Loucy (cell line): ENCODE measurements at regions not wholly inside any gene's neighbourhood (a gene's known extent, or its start where the extent isn't known, plus 50 kb on each side); places are given as distances from the start of the nearest gene placed in this dataset.

Experiments used
- H2AFZ ChIP-seq: fragments of 200-600 bp; sonication (generic); 2 replicates; pipeline ENCODE4 v1.6.0; 2016; ENCODE audit warnings: antibody characterized with exemption, mild to moderate bottlenecking, low read length, moderate library complexity
- H3F3A ChIP-seq: fragments of 200-600 bp; 2 replicates; pipeline ENCODE4 v1.6.0; 2016; ENCODE audit warnings: antibody characterized with exemption, low read depth, mild to moderate bottlenecking
- H3K27me3 ChIP-seq: fragments of 200-600 bp; sonication (generic); 2 replicates; pipeline ENCODE4 v1.6.1; 2014; ENCODE audit warnings: low read length, mild to moderate bottlenecking; ENCODE audit not compliant: insufficient read depth, poor library complexity, severe bottlenecking
- H3K36me3 ChIP-seq: fragments of 200-600 bp; sonication (generic); 2 replicates; pipeline ENCODE4 v1.6.1; 2016; ENCODE audit warnings: low read length; ENCODE audit not compliant: insufficient read depth
- H3K4me1 ChIP-seq: fragments of 200-600 bp; sonication (generic); 2 replicates; pipeline ENCODE4 v1.5.1; 2014; ENCODE audit warnings: low read length, mild to moderate bottlenecking; ENCODE audit not compliant: insufficient read depth, poor library complexity, severe bottlenecking
- H3K4me2 ChIP-seq: fragments of 200-600 bp; sonication (generic); 2 replicates; pipeline ENCODE4 v1.6.0; 2014; ENCODE audit warnings: antibody characterized with exemption, low read length, low read depth, mild to moderate bottlenecking; ENCODE audit not compliant: poor library complexity, severe bottlenecking
- H3K4me3 ChIP-seq: fragments of 200-600 bp; sonication (generic); 2 replicates; pipeline ENCODE4 v1.5.1; 2014; ENCODE audit warnings: low read length, mild to moderate bottlenecking, mixed read lengths; ENCODE audit not compliant: poor library complexity, severe bottlenecking
- H3K79me2 ChIP-seq: fragments of 200-600 bp; sonication (generic); 2 replicates; pipeline ENCODE4 v1.6.1; 2014; ENCODE audit warnings: low read length; ENCODE audit not compliant: insufficient read depth
- H3K9ac ChIP-seq: fragments of 200-600 bp; sonication (generic); 2 replicates; pipeline ENCODE4 v1.6.0; 2014; ENCODE audit warnings: mild to moderate bottlenecking, low read depth, low read length, moderate library complexity; ENCODE audit not compliant: poor library complexity, severe bottlenecking
- H3K9me2 ChIP-seq: fragments of 200-600 bp; sonication (generic); replicated peaks from 2 replicates; pipeline ENCODE4 v1.6.1; 2016; ENCODE audit warnings: low read depth, low read length, mixed read lengths
- H3K9me3 ChIP-seq: fragments of 200-600 bp; sonication (generic); 2 replicates; pipeline ENCODE4 v1.6.1; 2014; ENCODE audit warnings: mild to moderate bottlenecking, antibody characterized with exemption, low read length, low read depth; ENCODE audit not compliant: insufficient read depth
- H4K20me1 ChIP-seq: fragments of 200-600 bp; sonication (generic); 2 replicates; pipeline ENCODE4 v1.6.0; 2014; ENCODE audit warnings: antibody characterized with exemption, low read length, mild to moderate bottlenecking; ENCODE audit not compliant: insufficient read depth, poor library complexity, severe bottlenecking
- EZH2phosphoT487 ChIP-seq: fragments of 200-600 bp; IDR thresholded peaks from 2 replicates; pipeline ENCODE4 v1.6.1; 2018; ENCODE audit warnings: antibody characterized with exemption, mild to moderate bottlenecking, moderate library complexity, borderline replicate concordance
- TF ChIP-seq, protein P1 (sequence below): fragments of 200-600 bp; sonication (generic); conservative IDR thresholded peaks from 2 replicates; pipeline ENCODE4 v1.5.1; 2014; ENCODE audit warnings: mild to moderate bottlenecking, antibody characterized with exemption, low read length

DNA sequence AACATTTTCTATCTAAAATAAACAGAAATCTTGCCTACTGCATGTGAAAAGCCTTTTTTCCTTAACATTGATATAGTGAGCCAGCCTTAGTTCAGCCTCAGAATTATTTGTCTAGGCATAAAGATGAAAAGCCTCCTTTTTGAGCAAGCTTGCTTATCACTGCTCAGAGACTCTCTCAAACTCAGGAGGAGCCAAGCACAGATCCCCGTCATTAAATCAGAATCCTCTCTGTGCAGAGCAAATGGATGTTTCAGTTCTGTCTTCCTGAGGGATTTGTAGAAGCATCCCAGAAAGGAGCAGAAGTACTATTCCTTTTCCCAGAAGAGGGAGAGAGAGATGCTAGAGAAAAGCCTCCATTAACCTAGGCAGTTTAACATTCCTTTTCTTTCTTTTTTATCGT is 186.9 kb upstream of the LNX1 start:
- Histone ChIP-seq H3K27me3 (no peaks in the 10 kb centered on the region), H2AFZ (no peak overlapping the region), H3K36me3 (no peaks in the 10 kb centered on the region), H3K79me2 (no peaks in the 10 kb centered on the region), H3K4me2 (no peak overlapping the region), H3K4me1 (no peaks in the 10 kb centered on the region), H3K4me3 (no peak overlapping the region), H4K20me1 (no peaks in the 10 kb centered on the region), H3F3A (no peaks in the 10 kb centered on the region), H3K9me2 (no peaks in the 10 kb centered on the region), H3K9ac (no peak overlapping the region), H3K9me3 (no peaks in the 10 kb centered on the region)
- TF ChIP-seq, protein P1, sequence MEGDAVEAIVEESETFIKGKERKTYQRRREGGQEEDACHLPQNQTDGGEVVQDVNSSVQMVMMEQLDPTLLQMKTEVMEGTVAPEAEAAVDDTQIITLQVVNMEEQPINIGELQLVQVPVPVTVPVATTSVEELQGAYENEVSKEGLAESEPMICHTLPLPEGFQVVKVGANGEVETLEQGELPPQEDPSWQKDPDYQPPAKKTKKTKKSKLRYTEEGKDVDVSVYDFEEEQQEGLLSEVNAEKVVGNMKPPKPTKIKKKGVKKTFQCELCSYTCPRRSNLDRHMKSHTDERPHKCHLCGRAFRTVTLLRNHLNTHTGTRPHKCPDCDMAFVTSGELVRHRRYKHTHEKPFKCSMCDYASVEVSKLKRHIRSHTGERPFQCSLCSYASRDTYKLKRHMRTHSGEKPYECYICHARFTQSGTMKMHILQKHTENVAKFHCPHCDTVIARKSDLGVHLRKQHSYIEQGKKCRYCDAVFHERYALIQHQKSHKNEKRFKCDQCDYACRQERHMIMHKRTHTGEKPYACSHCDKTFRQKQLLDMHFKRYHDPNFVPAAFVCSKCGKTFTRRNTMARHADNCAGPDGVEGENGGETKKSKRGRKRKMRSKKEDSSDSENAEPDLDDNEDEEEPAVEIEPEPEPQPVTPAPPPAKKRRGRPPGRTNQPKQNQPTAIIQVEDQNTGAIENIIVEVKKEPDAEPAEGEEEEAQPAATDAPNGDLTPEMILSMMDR = no peak
- TF ChIP-seq EZH2phosphoT487 = no peak

DNA sequence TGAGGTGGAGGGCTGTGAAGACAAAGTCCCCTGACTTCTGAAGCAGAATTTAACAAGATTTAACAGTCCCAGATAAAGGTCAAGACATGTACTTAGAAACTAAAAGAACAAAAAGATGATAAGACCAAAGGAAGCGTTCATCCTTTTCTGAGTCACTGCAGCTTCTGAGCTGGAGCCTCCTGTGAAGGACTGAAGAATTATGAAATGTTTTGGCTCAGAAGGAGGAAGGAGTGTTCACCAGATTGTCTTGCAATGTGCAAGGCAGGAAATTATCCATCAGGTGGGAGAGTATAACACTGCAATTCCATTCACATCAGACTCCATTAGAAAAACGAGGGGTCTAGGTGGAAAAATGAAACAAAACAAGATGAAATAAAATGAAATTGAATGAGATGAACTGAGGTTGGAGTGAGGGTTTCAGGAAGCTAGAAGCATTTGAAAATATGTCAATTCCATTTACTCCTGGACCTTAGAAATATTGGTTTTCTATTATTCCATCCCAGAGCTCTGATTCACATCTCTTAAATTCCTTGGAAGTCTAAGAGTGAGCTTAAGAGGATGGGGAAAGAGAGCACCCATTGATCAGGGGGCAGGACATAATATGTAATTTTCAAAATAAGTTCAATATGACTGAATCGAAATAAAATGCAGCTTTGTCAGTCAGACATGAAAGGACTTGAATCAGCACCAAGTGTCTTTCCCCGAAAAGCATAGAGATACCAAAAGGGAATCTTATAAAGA is 186.1 kb upstream of the LNX1 start:
- Histone ChIP-seq H3F3A (no peaks in the 10 kb centered on the region), H2AFZ (no peak overlapping the region)

DNA sequence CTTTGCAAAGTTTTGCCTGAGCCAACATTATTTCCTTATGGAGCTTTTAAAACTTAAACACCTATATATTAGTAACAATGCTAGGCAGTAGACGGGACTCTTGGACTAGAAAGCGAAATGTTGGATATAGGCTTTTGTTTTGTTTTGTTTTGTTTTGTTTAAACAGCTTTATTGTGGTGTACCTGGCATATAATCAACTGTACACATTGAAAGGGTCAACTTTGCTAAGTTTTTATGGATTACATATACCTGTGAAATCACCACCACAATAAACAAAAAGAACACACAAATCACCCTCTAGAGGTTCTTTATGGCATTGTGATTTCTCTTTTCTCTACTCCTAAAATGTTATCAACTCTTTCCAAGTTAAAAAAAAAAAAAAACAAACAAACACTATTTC is 184.9 kb upstream of the LNX1 start:
- Histone ChIP-seq H4K20me1 (no peaks in the 10 kb centered on the region), H3K27me3 (no peaks in the 10 kb centered on the region), H3K9me3 (no peaks in the 10 kb centered on the region), H3F3A (no peaks in the 10 kb centered on the region), H3K4me2 (no peak overlapping the region), H3K36me3 (no peaks in the 10 kb centered on the region), H3K9ac (no peak overlapping the region), H3K9me2 (no peaks in the 10 kb centered on the region), H3K4me3 (no peak overlapping the region), H3K79me2 (no peaks in the 10 kb centered on the region), H2AFZ (no peak overlapping the region), H3K4me1 (no peaks in the 10 kb centered on the region)
- TF ChIP-seq, protein P1 = no peak

More for the DNA sequence above, 186.1 kb upstream of the LNX1 start:
- no peaks in the 10 kb centered on the region for H3K4me1 ChIP-seq
- H3K9me2 ChIP-seq = no peaks in the 10 kb centered on the region
- no peak overlapping the region for H3K4me2 ChIP-seq
- TF ChIP-seq EZH2phosphoT487 = no peak
- TF ChIP-seq, protein P1 = no peak
- no peaks in the 10 kb centered on the region for H4K20me1 ChIP-seq
- no peaks in the 10 kb centered on the region for H3K36me3 ChIP-seq
- no peaks in the 10 kb centered on the region for H3K79me2 ChIP-seq
- no peak overlapping the region for H3K9ac ChIP-seq
- no peak overlapping the region for H3K4me3 ChIP-seq
- H3K27me3 ChIP-seq = no peaks in the 10 kb centered on the region
- no peaks in the 10 kb centered on the region for H3K9me3 ChIP-seq
